HG03432 (cell line): ENCODE measurements at regions not wholly inside any gene's neighbourhood (a gene's known extent, or its start where the extent isn't known, plus 50 kb on each side); places are given as distances from the start of the nearest gene placed in this dataset.

Experiments used
- ATAC-seq: cut with Tn5 transposase; IDR thresholded peaks from one replicate; pipeline ENCODE4 v1.9.1; 2021; ENCODE audit warnings: mild to moderate bottlenecking, moderate library complexity; ENCODE audit not compliant: unreplicated experiment

- ATAC-seq: no peak
These were observed 97.6 kb upstream of the RAB6C start for GRCh38 chr2:129881786-129882396.

GRCh38 chr2:129882476-129882875, 97.0 kb upstream of the RAB6C start:
- no peak for ATAC-seq

GRCh38 chr2:129883121-129883520, 96.3 kb upstream of the RAB6C start:
- ATAC-seq: no peak

GRCh38 chr2:129884221-129884786, 95.2 kb upstream of the RAB6C start:
- ATAC-seq: no peak

GRCh38 chr2:129885735-129886134, 93.7 kb upstream of the RAB6C start:
- no peak for ATAC-seq

DNA sequence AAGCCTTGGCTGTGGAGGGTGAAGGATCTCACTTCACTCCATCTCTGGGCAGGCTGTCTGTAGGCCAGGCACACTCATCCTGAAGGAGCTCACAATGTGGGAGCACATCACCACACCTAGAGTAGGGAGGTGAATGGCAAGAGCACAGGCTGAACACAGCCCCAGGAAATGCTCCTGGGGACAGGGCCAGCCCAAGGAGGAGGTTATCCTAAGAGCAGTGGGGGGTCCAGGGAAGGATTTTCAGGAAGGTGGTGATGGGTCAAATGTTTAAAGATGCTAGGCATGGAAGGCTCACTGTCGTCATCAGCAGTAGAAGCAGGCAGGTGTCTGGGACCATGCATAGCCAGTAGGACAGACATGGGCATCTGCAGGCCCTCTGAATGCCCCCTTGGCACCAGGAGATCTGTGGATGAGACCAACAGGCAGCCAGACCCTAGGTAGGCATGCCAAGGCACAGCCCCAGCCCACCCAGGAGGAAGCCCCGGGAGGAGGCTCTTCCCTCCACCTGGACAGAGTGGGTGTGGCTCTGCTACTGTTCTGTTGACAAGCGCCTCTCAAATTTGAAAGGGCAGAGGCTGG, 91.7 kb upstream of the RAB6C start:
- no peak for ATAC-seq

DNA sequence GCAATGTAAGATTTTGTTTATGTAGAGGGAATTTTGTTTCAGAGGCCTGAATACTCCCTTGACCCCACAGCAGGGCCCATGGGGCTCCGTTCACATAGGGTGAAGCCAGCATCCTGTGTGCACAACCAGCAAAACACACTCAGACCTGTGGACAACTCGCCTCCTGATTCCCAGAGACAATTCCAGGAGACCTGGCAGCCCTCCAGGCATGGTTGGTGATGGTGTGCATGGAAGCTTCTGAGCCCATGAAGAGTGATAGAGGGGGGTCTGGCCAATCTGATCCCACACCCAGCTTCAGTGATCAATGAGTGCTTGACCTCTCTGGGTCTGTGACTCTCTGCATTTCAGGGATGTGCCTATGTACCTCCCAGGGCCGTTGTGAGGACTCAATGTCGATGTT, 91.0 kb upstream of the RAB6C start:
- ATAC-seq: no peak

DNA sequence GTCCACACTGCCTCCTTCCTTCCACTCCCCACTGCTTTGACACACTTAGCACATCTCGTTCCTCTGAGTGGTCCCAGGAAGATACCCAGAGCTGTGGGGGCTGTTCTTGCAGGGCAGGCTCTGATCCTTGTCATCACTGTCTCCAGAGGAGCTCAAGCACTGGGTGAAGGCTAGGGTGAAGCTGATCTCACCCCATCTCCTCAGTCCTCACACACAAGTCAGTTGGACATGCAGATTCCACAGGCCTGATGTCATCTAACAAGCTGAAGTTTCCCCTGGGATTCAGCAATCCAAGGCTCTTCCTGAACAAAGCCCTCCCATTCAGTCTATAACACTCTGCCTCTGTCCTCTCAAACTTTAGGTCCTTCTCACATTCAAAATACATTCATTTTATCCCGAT, 90.6 kb upstream of the RAB6C start:
- no peak for ATAC-seq

- ATAC-seq: no peak
These were observed 87.8 kb upstream of the RAB6C start for GRCh38 chr2:129891341-129892320.

DNA sequence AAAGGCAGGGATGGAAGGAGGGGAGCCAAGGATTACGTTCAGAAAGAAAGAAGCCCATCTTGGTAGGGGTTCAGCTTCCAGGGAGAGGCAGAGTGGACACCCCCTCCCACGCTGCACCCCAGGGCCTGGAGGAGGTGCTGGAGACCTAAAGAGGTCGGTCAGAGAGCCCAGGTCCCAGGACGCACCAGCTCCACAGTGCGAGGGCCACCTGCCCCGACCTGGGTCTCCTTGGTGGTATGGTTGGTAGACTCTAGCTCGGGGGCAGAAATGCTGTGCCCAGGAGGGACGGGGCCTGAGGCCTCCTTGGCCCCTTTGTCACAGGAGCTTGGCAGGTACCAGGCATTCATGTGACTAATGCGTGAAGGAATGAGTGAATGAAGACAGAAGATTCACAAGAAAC, 87.1 kb upstream of the RAB6C start:
- no peak for ATAC-seq

DNA sequence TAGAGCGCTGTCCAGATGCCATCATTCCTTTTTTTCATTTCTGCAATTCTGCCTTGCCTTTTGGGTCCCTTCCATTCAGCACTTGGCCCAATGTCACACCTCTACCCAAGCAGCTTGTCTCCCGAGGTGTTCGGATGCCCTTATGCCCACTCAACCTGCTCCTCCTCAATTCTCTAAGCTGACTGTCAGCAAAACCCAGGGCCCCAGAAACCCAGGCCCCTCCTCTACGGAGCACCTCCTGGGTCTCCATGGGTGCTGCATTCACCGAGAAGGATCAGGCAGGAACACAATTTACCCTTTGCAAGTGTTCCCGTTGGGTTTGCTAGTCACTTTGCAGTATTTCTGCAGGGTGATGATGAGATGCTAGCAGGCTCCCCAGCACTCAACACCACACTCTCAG, 86.7 kb upstream of the RAB6C start:
- no peak for ATAC-seq

DNA sequence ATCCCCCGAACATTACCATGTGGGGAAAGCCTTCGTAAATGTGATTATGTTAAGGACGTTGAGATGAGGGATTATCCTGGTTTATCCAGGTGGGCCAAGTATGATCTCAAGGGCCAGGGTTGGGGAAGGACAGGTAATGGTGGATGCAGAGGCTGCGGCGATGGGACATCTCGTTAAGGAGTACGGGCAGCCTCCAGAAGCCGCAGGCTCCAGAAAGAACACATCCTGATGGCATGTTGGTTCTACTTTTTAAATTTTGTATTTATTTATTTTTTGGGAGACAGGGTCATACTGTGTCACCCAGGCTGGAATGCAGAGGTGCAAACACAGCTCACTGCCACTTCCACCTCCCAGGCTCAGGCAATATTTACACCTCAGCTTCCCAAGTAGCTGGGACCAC, 86.2 kb upstream of the RAB6C start:
- no peak for ATAC-seq

- ATAC-seq: no peak
These were observed 84.8 kb upstream of the RAB6C start for GRCh38 chr2:129894616-129895015.

DNA sequence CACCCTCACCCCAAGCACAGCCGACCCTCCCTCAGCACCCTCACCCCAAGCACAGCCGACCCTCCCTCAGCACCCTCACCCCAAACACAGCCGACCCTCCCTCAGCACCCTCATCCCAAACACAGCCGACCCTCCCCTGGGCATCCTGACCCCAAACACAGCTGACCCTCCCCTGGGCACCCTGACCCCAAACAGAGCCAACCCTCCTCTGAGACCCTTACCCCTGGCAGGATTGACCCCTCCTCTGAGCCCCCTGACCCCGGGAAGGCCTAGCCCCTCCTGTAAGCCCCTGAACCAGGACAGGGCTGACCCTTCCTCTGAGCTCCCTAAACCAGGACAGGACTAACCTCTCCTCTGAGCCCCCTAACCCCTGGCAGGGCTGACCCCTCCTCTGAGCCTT, 84.4 kb upstream of the RAB6C start:
- no peak for ATAC-seq

DNA sequence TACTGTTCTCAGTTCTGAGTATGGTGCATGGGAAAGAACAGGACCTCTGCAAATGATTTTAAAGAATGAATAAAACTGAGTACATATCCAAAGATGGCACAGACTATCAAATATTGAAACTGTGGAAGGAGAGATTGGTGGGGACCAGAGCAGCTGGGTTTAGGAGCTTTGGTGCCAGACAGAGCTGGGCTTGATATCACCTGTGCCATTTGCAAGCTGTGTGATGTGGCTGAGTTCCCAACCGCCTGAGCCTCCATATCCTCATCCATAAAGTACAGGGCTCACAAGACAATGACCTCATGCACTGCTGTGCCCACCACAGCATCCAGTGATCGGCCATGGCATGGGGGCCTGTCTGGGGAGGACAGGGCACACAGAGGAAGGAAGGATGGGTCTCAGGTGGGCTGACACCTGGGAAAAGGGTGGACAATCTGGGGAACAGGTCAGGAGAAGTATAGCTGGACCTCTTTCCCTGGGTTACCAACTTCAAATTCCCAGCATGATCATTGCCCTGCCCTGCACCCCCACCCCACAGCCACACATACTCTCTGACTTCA, 83.9 kb upstream of the RAB6C start:
- ATAC-seq: no peak

- no peak for ATAC-seq
These were observed 83.0 kb upstream of the RAB6C start for GRCh38 chr2:129896226-129897100.

DNA sequence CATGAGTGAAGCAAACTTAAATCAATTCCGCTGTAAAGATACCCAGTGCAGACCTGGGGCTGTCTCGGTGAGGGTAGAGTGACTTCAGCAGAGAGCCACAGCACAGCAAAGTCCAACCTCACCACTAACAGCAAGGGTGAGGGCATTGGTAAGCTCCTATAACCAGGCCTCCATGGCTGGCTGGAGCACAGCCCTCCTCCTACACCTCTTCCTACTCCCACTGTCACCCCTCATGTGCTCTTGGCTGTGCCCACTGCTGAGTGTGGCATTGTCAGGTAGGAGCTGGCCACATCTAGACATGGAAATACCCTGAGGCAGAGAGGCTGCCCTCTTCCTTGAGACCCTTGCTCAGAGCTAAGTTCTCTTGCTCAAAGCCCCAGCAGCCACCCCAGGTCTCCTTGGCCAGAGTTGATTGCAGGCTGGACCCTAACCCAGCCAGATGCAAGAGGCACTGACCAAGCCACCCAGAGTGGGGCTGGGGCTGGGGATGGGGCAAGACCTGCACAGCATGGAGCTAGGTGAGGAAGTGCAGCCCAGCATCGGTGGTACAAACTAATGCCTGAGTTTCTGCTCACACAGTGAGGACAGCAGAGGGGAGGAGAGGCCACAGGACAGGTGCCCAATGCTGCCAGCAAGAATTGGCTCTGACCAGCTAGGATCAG, 77.6 kb upstream of the RAB6C start:
- ATAC-seq: no peak

DNA sequence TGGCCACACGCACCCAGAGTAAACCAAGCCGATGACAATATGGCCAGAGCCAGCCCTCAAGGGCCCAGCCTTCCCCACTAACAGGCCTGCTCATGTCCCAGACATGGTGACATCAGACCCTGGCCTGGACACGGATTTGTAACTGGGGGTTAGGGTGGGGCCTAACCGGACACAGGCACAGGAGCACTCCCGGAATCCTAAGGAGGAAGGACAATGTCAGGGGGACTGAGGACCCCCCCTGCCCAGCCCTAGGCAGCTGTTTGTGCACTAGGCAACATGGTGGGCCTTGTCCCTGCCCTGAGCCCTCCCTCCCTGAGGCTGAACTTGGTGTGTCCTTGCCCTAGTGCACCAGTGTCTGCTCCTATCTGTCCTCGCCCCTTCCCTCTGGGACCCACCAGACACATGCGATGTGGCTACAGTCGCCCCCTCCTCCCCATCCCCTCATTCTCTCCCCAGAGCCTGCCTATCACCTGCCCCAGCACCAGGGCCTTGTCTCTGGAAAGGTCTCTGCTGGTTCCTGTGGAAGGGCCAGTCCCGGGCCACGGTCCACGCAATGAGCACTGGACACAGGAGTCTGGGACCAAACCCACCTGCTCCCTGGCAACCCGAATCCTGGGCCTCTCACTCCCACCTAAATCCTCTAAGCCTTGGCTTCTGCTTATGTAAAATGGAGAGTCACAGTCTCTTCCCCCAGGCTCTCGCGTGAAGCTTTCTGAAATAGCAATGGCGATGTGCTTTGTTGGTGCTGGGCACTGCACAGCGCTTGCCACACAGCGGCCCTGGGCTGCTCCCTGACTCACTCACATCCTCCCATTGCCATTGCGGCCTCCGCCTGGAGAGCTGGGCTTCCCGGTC, 76.5 kb upstream of the RAB6C start:
- no peak for ATAC-seq
